ENCODE measurements at regions not wholly inside any gene's neighbourhood (a gene's known extent, or its start where the extent isn't known, plus 50 kb on each side); places are given as distances from the start of the nearest gene placed in this dataset.

- no peaks in the 10 kb centered on the region for H3K36me3 ChIP-seq (ENCODE audit: insufficient read depth, low read length)
- no peaks in the 10 kb centered on the region for H3K79me2 ChIP-seq (ENCODE audit: insufficient read depth, low read depth, low read length)
- H3K9me2 ChIP-seq (ENCODE audit: insufficient read depth, low read length), result no peaks in the 10 kb centered on the region
- H3K4me2 ChIP-seq (ENCODE audit: low read length), result no peak overlapping the region
- H2AFZ ChIP-seq (ENCODE audit: low read length), result no peak overlapping the region
- no peaks in the 10 kb centered on the region for H3K9me3 ChIP-seq (ENCODE audit: low read length)
- no peaks in the 10 kb centered on the region for H3K4me1 ChIP-seq (ENCODE audit: insufficient read depth, low read length, poor library complexity, severe bottlenecking)
- intact Hi-C loops (cut with micrococcal nuclease; ENCODE audit: unreplicated experiment), result no loop called here
- no peaks in the 10 kb centered on the region for H4K20me1 ChIP-seq (ENCODE audit: insufficient read depth, low read length)
- ChIA-PET POLR2A (interaction anchor here (1.1 kb wide), 1 partner anchor 11 kb away, joined by 4 read pairs; no protein-coding TSS in a partner anchor), CTCF (ENCODE audit: unreplicated experiment) (no interaction called here)
- BruUV-seq (replicated peaks), result no TSS peak
- TF ChIP-seq CTCF (conservative IDR thresholded peaks at IDR 0.05; ENCODE audit: low read length), result no peak
- no peak for TF ChIP-seq EZH2phosphoT487 (IDR thresholded peaks at IDR 0.05; ENCODE audit: borderline replicate concordance, low read depth, low read length)
- H3K4me3 ChIP-seq (ENCODE audit: low read depth, low read length, poor library complexity, severe bottlenecking), result no peak overlapping the region
- no peak for DNase-seq (ENCODE audit: low spot score)
- no peak overlapping the region for H3K27ac ChIP-seq (ENCODE audit: low read depth, low read length, poor library complexity, severe bottlenecking)
Observed at GRCh38 chr7:11950942-11951341, 118.9 kb upstream of the THSD7A start.

GRCh38 chr7:11951909-11952308 is 119.9 kb upstream of the THSD7A start:
- no peak overlapping the region for H3K4me2 ChIP-seq (ENCODE audit: low read length)
- BruUV-seq (replicated peaks), result no TSS peak
- no peak overlapping the region for H2AFZ ChIP-seq (ENCODE audit: low read length)
- H3K27ac ChIP-seq (ENCODE audit: low read depth, low read length, poor library complexity, severe bottlenecking), result no peak overlapping the region
- H3K9me2 ChIP-seq (ENCODE audit: insufficient read depth, low read length), result no peaks in the 10 kb centered on the region
- no peaks in the 10 kb centered on the region for H3K36me3 ChIP-seq (ENCODE audit: insufficient read depth, low read length)
- ChIA-PET CTCF (ENCODE audit: unreplicated experiment) (no interaction called here), POLR2A (no interaction called here)
- H3K79me2 ChIP-seq (ENCODE audit: insufficient read depth, low read depth, low read length), result no peaks in the 10 kb centered on the region
- no peak for TF ChIP-seq CTCF (conservative IDR thresholded peaks at IDR 0.05; ENCODE audit: low read length)
- no peak for TF ChIP-seq EZH2phosphoT487 (IDR thresholded peaks at IDR 0.05; ENCODE audit: borderline replicate concordance, low read depth, low read length)
- intact Hi-C loops (cut with micrococcal nuclease; ENCODE audit: unreplicated experiment), result no loop called here
- H3K9me3 ChIP-seq (ENCODE audit: low read length), result no peaks in the 10 kb centered on the region
- H3K4me3 ChIP-seq (ENCODE audit: low read depth, low read length, poor library complexity, severe bottlenecking), result no peak overlapping the region
- no peak for DNase-seq (ENCODE audit: low spot score)
- no peaks in the 10 kb centered on the region for H4K20me1 ChIP-seq (ENCODE audit: insufficient read depth, low read length)
- no peaks in the 10 kb centered on the region for H3K4me1 ChIP-seq (ENCODE audit: insufficient read depth, low read length, poor library complexity, severe bottlenecking)

- Histone ChIP-seq H3K9me2 (ENCODE audit: insufficient read depth, low read length) (no peaks in the 10 kb centered on the region), H3K79me2 (ENCODE audit: insufficient read depth, low read depth, low read length) (no peaks in the 10 kb centered on the region), H3K27ac (ENCODE audit: low read depth, low read length, poor library complexity, severe bottlenecking) (no peak overlapping the region), H3K4me3 (ENCODE audit: low read depth, low read length, poor library complexity, severe bottlenecking) (no peak overlapping the region), H3K9me3 (ENCODE audit: low read length) (no peaks in the 10 kb centered on the region), H4K20me1 (ENCODE audit: insufficient read depth, low read length) (no peaks in the 10 kb centered on the region), H3K4me2 (ENCODE audit: low read length) (no peak overlapping the region), H2AFZ (ENCODE audit: low read length) (no peak overlapping the region), H3K4me1 (ENCODE audit: insufficient read depth, low read length, poor library complexity, severe bottlenecking) (no peaks in the 10 kb centered on the region), H3K36me3 (ENCODE audit: insufficient read depth, low read length) (no peaks in the 10 kb centered on the region)
- ChIA-PET CTCF (ENCODE audit: unreplicated experiment) (no interaction called here), POLR2A (no interaction called here)
- DNase-seq (ENCODE audit: low spot score), result no peak
- TF ChIP-seq EZH2phosphoT487 (IDR thresholded peaks at IDR 0.05; ENCODE audit: borderline replicate concordance, low read depth, low read length), result no peak
- no peak for TF ChIP-seq CTCF (conservative IDR thresholded peaks at IDR 0.05; ENCODE audit: low read length)
- no TSS peak for BruUV-seq (replicated peaks)
- intact Hi-C loops (cut with micrococcal nuclease; ENCODE audit: unreplicated experiment), result no loop called here
Observed at GRCh38 chr7:11952972-11953371, 121.0 kb upstream of the THSD7A start.

Data from OCI-LY7 (cell line).